GM18498 (cell line): ENCODE measurements at regions not wholly inside any gene's neighbourhood (a gene's known extent, or its start where the extent isn't known, plus 50 kb on each side); places are given as distances from the start of the nearest gene placed in this dataset.

ENCODE experiments used
- ATAC-seq: cut with Tn5 transposase; IDR thresholded peaks from one replicate; pipeline ENCODE4 v1.9.1; 2021; ENCODE audit warnings: mild to moderate bottlenecking, moderate library complexity; ENCODE audit not compliant: unreplicated experiment

DNA sequence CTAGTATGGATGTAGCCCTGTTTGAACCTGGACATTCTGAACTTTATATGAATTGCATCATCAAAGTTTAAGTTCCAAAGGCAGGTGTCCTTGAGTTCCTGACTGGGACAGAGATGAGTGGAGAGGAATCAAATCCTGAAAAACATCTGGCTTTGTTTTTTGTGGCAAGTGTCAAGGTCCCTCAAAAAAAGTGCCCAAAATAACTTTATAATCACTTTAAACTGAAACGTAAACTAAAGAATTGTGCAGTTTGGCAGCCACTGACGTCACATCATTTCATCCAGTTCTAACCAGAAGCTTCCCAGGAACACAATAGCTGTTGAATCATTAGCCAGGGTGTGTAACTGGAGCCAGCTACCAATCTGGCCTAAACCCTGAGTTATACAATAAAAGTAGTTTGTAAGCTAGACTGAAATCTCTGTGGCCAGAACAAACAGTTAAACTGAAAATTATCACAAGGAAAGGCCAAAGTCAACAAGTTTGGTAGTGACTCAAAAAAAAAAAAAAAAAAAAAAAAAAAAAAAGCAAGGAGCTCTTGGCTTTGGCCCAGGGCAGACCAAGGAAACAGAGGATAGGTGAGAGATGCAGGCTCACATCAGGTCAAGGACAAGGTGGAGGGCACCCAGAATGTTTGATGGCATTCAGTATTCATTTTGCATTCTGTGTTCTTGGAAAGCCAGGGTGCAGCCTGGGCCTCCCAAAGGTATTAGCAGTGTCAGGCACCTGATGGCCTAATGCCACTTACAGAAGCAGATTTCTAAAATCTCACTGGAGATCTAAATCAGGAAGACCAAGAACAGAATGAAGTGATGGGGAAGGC lies 74.3 kb downstream of the TNFSF18 start:
- no peak for ATAC-seq

DNA sequence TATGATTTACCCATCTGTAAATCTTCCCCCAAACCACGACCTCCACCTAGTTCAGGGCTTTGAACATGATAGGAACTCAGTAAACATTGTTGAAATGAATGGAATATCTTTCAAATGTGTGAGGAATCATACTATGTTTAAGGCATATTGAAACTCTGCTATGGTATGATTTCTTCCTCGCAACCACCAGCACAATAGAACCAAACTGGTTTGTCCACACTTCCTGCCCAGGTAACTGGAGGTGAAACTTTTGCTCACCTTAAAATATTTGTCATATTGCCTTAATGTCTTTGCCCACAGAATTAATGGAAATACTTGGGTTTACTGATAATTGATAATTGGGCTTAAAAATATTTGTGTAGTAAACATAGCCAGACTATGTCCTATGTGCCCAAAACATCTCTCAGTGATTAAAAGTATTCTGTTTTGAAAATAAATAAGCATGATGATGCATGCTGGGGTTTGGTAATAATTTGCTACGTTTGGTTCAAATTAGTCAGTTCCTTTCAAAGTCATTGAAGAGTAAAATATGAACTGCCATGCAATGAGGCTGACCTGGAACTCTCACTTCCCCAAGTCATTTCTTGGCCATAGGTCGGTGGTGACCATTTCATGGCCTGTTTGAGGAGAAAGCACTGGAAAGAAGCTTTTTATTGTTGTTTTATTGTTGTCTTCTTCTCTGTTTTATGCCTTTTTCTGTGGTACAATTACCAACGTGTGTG lies 73.3 kb downstream of the TNFSF18 start:
- no peak for ATAC-seq

DNA sequence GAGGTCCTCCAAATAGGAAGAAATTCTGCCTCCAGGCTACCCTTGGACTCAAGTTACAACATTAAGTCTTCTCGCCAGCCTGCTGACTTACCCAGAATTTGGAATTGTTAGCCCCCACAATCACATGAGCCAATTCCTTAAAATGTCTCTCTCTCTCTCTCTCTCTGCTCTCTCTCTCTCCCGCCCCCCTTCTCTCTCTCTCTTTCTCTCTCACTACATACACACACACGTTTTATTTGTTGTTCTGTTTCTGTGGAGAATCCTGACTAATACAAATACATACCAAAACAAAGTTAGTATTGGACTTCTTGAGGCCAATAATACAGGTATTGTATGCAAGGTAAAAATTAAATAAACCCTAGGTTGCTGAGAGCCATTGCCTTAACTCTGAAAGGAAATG lies 72.1 kb downstream of the TNFSF18 start:
- ATAC-seq = no peak

DNA sequence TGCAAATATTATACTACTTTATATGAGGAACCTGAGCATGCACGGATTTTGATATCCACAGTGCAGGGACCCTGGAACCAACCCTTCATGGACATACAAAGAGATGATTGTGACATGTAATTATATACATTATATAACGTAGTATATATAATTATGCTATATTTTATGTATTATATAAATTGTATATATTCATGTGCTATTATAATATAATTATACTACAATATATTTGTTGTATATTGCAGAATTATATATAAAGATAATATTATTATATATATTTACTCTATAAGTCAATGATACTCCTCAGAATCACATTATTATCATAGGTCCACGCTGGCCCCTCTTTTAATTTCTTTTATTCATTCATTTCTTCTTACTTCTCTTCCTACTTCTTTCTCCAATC lies 70.9 kb downstream of the TNFSF18 start:
- ATAC-seq = no peak

DNA sequence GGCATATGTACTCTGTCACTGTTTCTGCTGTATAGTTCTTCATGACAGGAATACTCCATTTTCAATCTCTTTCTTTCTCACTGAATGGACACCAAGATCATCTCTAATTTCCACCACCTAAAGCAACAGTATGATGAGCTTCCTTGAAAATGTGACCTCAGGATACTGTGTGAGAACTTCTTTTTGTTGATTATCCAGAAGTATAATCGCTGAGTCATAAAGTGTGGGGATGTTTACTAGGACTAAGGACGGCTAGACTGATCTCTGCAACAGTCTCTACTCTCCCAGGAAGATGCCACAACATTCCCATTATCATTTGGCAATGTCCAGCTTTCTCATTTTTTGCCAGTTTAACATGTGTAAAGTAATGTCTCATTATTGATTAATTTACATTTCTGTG lies 70.3 kb downstream of the TNFSF18 start:
- ATAC-seq = no peak

DNA sequence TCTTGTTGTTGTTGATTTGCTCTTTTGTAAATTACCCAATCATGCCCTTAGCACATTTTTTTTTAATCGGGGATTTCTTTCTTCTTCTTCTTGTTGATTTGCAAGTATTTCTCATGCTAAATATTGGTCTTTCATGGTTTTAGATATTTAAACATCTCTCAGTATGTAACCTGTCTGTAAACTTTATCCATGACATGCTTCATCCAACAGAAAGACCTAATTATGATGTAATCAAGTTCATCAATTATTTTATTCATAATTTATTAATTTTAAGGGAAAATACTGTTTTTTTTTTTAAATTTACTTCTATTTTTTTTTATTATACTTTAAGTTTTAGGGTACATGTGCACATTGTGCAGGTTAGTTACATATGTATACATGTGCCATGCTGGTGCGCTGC lies 69.8 kb downstream of the TNFSF18 start:
- no peak for ATAC-seq
